ENCODE measurements at regions not wholly inside any gene's neighbourhood (a gene's known extent, or its start where the extent isn't known, plus 50 kb on each side); places are given as distances from the start of the nearest gene placed in this dataset.

DNA sequence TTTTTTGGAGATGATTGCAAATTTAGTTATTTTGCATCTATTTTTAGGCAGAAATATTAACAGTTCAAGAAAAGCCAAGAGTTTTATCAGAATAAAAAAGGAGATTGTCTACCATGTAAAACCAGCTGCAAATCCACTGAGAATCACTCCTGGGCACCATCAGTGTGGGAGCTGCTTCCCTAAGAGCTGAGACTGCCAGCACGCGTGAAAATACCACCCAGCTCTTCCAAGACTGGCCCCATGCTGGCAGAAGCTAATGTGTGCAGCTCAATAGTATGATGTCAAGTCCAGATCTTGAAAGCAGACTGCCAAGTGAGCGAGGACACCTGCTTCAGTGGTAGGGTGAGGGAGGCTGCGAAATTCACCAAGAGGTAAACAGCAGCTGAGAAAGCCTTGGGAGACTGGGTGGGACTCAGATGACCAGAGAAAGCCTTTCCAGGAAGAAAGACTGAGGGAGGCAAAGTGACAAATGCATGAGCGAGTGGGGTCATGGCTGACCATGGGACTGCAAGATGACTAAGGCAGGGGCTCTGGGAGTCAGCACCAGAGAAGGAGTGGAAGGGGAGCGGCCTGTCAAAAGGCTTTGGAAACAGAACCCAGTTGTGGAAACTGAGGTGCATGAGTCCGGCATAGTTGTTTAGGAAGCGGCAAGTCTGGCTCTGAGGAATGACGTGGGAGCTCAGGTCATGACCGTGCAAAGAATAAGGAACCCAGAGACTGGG, 200.9 kb downstream of the GADD45G start:
- H3K36me3 ChIP-seq, result no peaks in the 10 kb centered on the region
- H3K4me3 ChIP-seq, result no peak overlapping the region
- H3K27ac ChIP-seq, result no peak overlapping the region
- H3K9me3 ChIP-seq, result no peaks in the 10 kb centered on the region
- TF ChIP-seq POLR2AphosphoS5 (IDR thresholded peaks at IDR 0.05), result no peak
- TF ChIP-seq CTCF (IDR thresholded peaks at IDR 0.05), result no peak
- no peak for TF ChIP-seq POLR2A (IDR thresholded peaks at IDR 0.05)
- TF ChIP-seq EP300 (IDR thresholded peaks at IDR 0.05), result no peak
- ATAC-seq, result no peak
- WGBS, 2 donors (ENCODE audit: low coverage in 1 of 2), result 78 to 99% methylated on average over 6 to 7 of the region's 10 CpGs
- peaks cover 0 to 24% (median 8%) of the 10 kb centered on the region in 3 donors for H3K4me1 ChIP-seq
- H3K27me3 ChIP-seq, result no peaks in the 10 kb centered on the region

GRCh38 chr9:89806371-89807100, 201.7 kb downstream of the GADD45G start:
- TF ChIP-seq POLR2AphosphoS5 (IDR thresholded peaks at IDR 0.05), result no peak
- TF ChIP-seq POLR2A (IDR thresholded peaks at IDR 0.05), result no peak
- no peak for TF ChIP-seq CTCF (IDR thresholded peaks at IDR 0.05)
- no peak for ATAC-seq
- WGBS, 2 donors (ENCODE audit: low coverage in 1 of 2), result 77 to 86% methylated on average over 2 to 3 of the region's 4 CpGs
- Histone ChIP-seq H3K27me3 (no peaks in the 10 kb centered on the region), H3K9me3 (no peaks in the 10 kb centered on the region), H3K36me3 (no peaks in the 10 kb centered on the region), H3K4me3 (no peak overlapping the region), H3K4me1 (peaks cover 0 to 20% (median 8%) of the 10 kb centered on the region in 3 donors), H3K27ac (no peak overlapping the region)

GRCh38 chr9:89807101-89807395, 202.2 kb downstream of the GADD45G start:
- ATAC-seq, result no peak
- H3K4me1 ChIP-seq, result peaks cover 0 to 15% (median 8%) of the 10 kb centered on the region in 3 donors
- no peaks in the 10 kb centered on the region for H3K27me3 ChIP-seq
- H3K4me3 ChIP-seq, result no peak overlapping the region
- no peak for TF ChIP-seq POLR2AphosphoS5 (IDR thresholded peaks at IDR 0.05)
- no peak for TF ChIP-seq POLR2A (IDR thresholded peaks at IDR 0.05)
- no peak for TF ChIP-seq EP300 (IDR thresholded peaks at IDR 0.05)
- TF ChIP-seq CTCF (IDR thresholded peaks at IDR 0.05), result no peak
- H3K36me3 ChIP-seq, result no peaks in the 10 kb centered on the region
- no peak overlapping the region for H3K27ac ChIP-seq
- 90 to 100% methylated on average over 1 to 5 of the region's 5 CpGs for WGBS, 2 donors (ENCODE audit: low coverage in 1 of 2)
- no peaks in the 10 kb centered on the region for H3K9me3 ChIP-seq

- H3K36me3 ChIP-seq, result no peaks in the 10 kb centered on the region
- peaks cover 3% of the 10 kb centered on the region for H3K27me3 ChIP-seq
- WGBS, 2 donors (ENCODE audit: low coverage in 1 of 2), result 65 to 100% methylated on average over 1 to 2 of the region's 2 CpGs
- H3K9me3 ChIP-seq, result no peaks in the 10 kb centered on the region
- peaks cover 0 to 9% (median 2%) of the 10 kb centered on the region in 3 donors for H3K4me1 ChIP-seq
- TF ChIP-seq POLR2AphosphoS5 (IDR thresholded peaks at IDR 0.05), result no peak
- no peak for TF ChIP-seq EP300 (IDR thresholded peaks at IDR 0.05)
- no peak for TF ChIP-seq POLR2A (IDR thresholded peaks at IDR 0.05)
- no peak for TF ChIP-seq CTCF (IDR thresholded peaks at IDR 0.05)
- no peak overlapping the region for H3K4me3 ChIP-seq
- H3K27ac ChIP-seq, result no peak overlapping the region
- ATAC-seq, result no peak
Observed at GRCh38 chr9:89807682-89808075, 202.9 kb downstream of the GADD45G start.

Measured in gastroesophageal sphincter (tissue), 4 donors.